Psoas muscle (tissue), 7 donors: ENCODE measurements at regions not wholly inside any gene's neighbourhood (a gene's known extent, or its start where the extent isn't known, plus 50 kb on each side); places are given as distances from the start of the nearest gene placed in this dataset.

Source experiments
- ATAC-seq, 4 donors: fragments of 200-7000 bp; cut with Tn5 transposase; one replicate each; pipeline ENCODE4 v1.9.1; 2020; ENCODE audit warnings: moderate library complexity in 3 of 4, mild to moderate bottlenecking in 2 of 4
- DNase-seq, 2 donors: peaks; one replicate each; pipeline ENCODE4 v3.0.0-alpha.2; 2020
- H3K27ac ChIP-seq: fragments of 200-600 bp; one replicate; pipeline ENCODE4 v1.8.0; 2022
- H3K27me3 ChIP-seq, 3 donors: fragments of 200-600 bp in 1 of 3; one replicate each; pipeline versions ENCODE4 v1.6.1 to v1.8.0; 2013 to 2022; ENCODE audit warnings: low read length in 2 of 3, mild to moderate bottlenecking in 2 of 3, moderate library complexity in 1 of 3; ENCODE audit not compliant: insufficient read depth in 3 of 3
- H3K36me3 ChIP-seq, 2 donors: fragments of 200-600 bp in 1 of 2; one replicate each; pipeline versions ENCODE4 v1.6.1 to v1.8.0; 2013 to 2022; ENCODE audit warnings: low read depth in 1 of 2, mild to moderate bottlenecking in 1 of 2, moderate library complexity in 1 of 2; ENCODE audit not compliant: insufficient read depth in 1 of 2
- H3K4me1 ChIP-seq: fragments of 200-600 bp; one replicate; pipeline ENCODE4 v1.8.0; 2022
- H3K4me3 ChIP-seq: fragments of 200-600 bp; one replicate; pipeline ENCODE4 v1.8.0; 2022; ENCODE audit warnings: mild to moderate bottlenecking
- H3K9me3 ChIP-seq: fragments of 200-600 bp; one replicate; pipeline ENCODE4 v1.8.0; 2022
- CTCF ChIP-seq: fragments of 200-600 bp; IDR thresholded peaks from one replicate; pipeline ENCODE4 v1.8.0; 2022; ENCODE audit warnings: antibody characterized with exemption
- WGBS, 3 donors: extraction: QIAGEN DNeasy Blood & Tissue Kit; methylation state at CpG; one replicate each; pipeline versions ENCODE4 v1.1.6 to v1.1.7; 2013; 5-methylcytosine and 5-hydroxymethylcytosine counted together
- intact Hi-C, 2 donors: fragments of 100-400 bp; cut with DNase I; formaldehyde crosslinking; loops; one replicate each; pipeline versions ENCODE4 v1.11.0 to v1.14.2; 2022
- donor health status: healthy with polysubstance abuse.
- donor health status: DM: no; HTN: no; CAD: no; lungs with moderate emphysema.
- donor health status: Bipolar disorder and iron deficiency.
- donor health status: healthy.
- donor health status: DM: yes; HTN: yes; CAD: no.
- donor health status: DM: no; HTN: no; CAD: no.
- donor health status: DM: yes; HTN: yes; CAD: no.

GRCh38 chr3:66593978-66594377, 93.2 kb upstream of the LRIG1 start:
- 89 to 92% (median 91%) methylated on average over 1 of the region's 1 CpG for WGBS, 3 donors
- TF ChIP-seq CTCF = no peak
- no peak for DNase-seq
- H3K4me1 ChIP-seq = no peaks in the 10 kb centered on the region
- intact Hi-C loops = no loop called here
- no peaks in the 10 kb centered on the region for H3K27me3 ChIP-seq
- no peaks in the 10 kb centered on the region for H3K9me3 ChIP-seq
- H3K4me3 ChIP-seq = no peak overlapping the region
- no peaks in the 10 kb centered on the region for H3K36me3 ChIP-seq
- no peak overlapping the region for H3K27ac ChIP-seq
- no peak for ATAC-seq

- H3K4me1 ChIP-seq = no peaks in the 10 kb centered on the region
- no peak for ATAC-seq
- intact Hi-C loops = no loop called here
- no peaks in the 10 kb centered on the region for H3K9me3 ChIP-seq
- H3K27ac ChIP-seq = no peak overlapping the region
- H3K36me3 ChIP-seq = no peaks in the 10 kb centered on the region
- no peaks in the 10 kb centered on the region for H3K27me3 ChIP-seq
- 66 to 78% (median 75%) methylated on average over 5 of the region's 5 CpGs for WGBS, 3 donors
- no peak for DNase-seq
- no peak overlapping the region for H3K4me3 ChIP-seq
- TF ChIP-seq CTCF = no peak
These were observed 96.6 kb upstream of the LRIG1 start for GRCh38 chr3:66597308-66597863.

GRCh38 chr3:66598168-66598567, 97.3 kb upstream of the LRIG1 start:
- no peaks in the 10 kb centered on the region for H3K9me3 ChIP-seq
- no peaks in the 10 kb centered on the region for H3K4me1 ChIP-seq
- 26 to 46% (median 32%) methylated on average over 6 of the region's 6 CpGs for WGBS, 3 donors
- DNase-seq (no peak), ATAC-seq (peak in 2 of 4 donors; percentile 37 to 44)
- no peak for TF ChIP-seq CTCF
- no peaks in the 10 kb centered on the region for H3K27me3 ChIP-seq
- H3K36me3 ChIP-seq = no peaks in the 10 kb centered on the region
- H3K27ac ChIP-seq = no peak overlapping the region
- no peak overlapping the region for H3K4me3 ChIP-seq
- intact Hi-C loops = no loop called here

- TF ChIP-seq CTCF = no peak
- ATAC-seq (no peak), DNase-seq (no peak)
- no peaks in the 10 kb centered on the region for H3K9me3 ChIP-seq
- no peak overlapping the region for H3K27ac ChIP-seq
- H3K4me3 ChIP-seq = no peak overlapping the region
- no peaks in the 10 kb centered on the region for H3K4me1 ChIP-seq
- no peaks in the 10 kb centered on the region for H3K27me3 ChIP-seq
- 61 to 77% (median 69%) methylated on average over 4 of the region's 4 CpGs for WGBS, 3 donors
- H3K36me3 ChIP-seq = no peaks in the 10 kb centered on the region
- intact Hi-C loops = no loop called here
These were observed 101.4 kb upstream of the LRIG1 start for GRCh38 chr3:66602237-66602636.

GRCh38 chr3:66602691-66603090, 101.9 kb upstream of the LRIG1 start:
- no peaks in the 10 kb centered on the region for H3K9me3 ChIP-seq
- 70 to 77% (median 74%) methylated on average over 5 of the region's 5 CpGs for WGBS, 3 donors
- DNase-seq (no peak), ATAC-seq (no peak)
- H3K27me3 ChIP-seq = no peaks in the 10 kb centered on the region
- H3K36me3 ChIP-seq = no peaks in the 10 kb centered on the region
- no peak overlapping the region for H3K4me3 ChIP-seq
- H3K27ac ChIP-seq = no peak overlapping the region
- no peak for TF ChIP-seq CTCF
- intact Hi-C loops = no loop called here
- H3K4me1 ChIP-seq = no peaks in the 10 kb centered on the region
